ENCODE measurements at regions not wholly inside any gene's neighbourhood (a gene's known extent, or its start where the extent isn't known, plus 50 kb on each side); places are given as distances from the start of the nearest gene placed in this dataset.

GRCh38 chr2:150135223-150135883 is 352.1 kb downstream of the RND3 start:
- intact Hi-C loops (cut with DNase I; ENCODE audit: low total_unique reads), result no loop called here
- no peak overlapping the region for H3K27ac ChIP-seq
- H3K27me3 ChIP-seq, result no peaks in the 10 kb centered on the region
- no peaks in the 10 kb centered on the region for H3K9me3 ChIP-seq
- H3K4me1 ChIP-seq, result no peaks in the 10 kb centered on the region
- DNase-seq, result peak in 1 of 2 donors; percentile 33
- no peak overlapping the region for H3K4me3 ChIP-seq
- no peaks in the 10 kb centered on the region for H3K36me3 ChIP-seq
- TF ChIP-seq CTCF (IDR thresholded peaks at IDR 0.05) (no peak), EP300 (IDR thresholded peaks at IDR 0.05) (no peak), POLR2AphosphoS5 (IDR thresholded peaks at IDR 0.05) (no peak), POLR2A (IDR thresholded peaks at IDR 0.05) (no peak)
- 70 to 89% (median 82%) methylated on average over 7 of the region's 7 CpGs for WGBS, 5 donors

GRCh38 chr2:150134223-150134857 is 353.1 kb downstream of the RND3 start:
- no peaks in the 10 kb centered on the region for H3K27me3 ChIP-seq
- TF ChIP-seq POLR2AphosphoS5 (IDR thresholded peaks at IDR 0.05) (no peak), EP300 (IDR thresholded peaks at IDR 0.05) (no peak), CTCF (IDR thresholded peaks at IDR 0.05) (no peak), POLR2A (IDR thresholded peaks at IDR 0.05) (no peak)
- H3K4me3 ChIP-seq, result no peak overlapping the region
- H3K4me1 ChIP-seq, result no peaks in the 10 kb centered on the region
- intact Hi-C loops (cut with DNase I; ENCODE audit: low total_unique reads), result no loop called here
- 57 to 72% (median 65%) methylated on average over 6 of the region's 6 CpGs for WGBS, 5 donors
- no peak for DNase-seq
- no peaks in the 10 kb centered on the region for H3K36me3 ChIP-seq
- no peak overlapping the region for H3K27ac ChIP-seq
- no peaks in the 10 kb centered on the region for H3K9me3 ChIP-seq

- peak in 1 of 2 donors; percentile 64 for DNase-seq
- no peaks in the 10 kb centered on the region for H3K27me3 ChIP-seq
Observed at GRCh38 chr2:150133623-150134022, 353.8 kb downstream of the RND3 start.

More at GRCh38 chr2:150133623-150134022, 353.8 kb downstream of the RND3 start:
- intact Hi-C loops (cut with DNase I; ENCODE audit: low total_unique reads), result no loop called here
- no peaks in the 10 kb centered on the region for H3K4me1 ChIP-seq
- no peak overlapping the region for H3K4me3 ChIP-seq
- 61 to 77% (median 73%) methylated on average over 5 of the region's 5 CpGs for WGBS, 5 donors
- no peaks in the 10 kb centered on the region for H3K9me3 ChIP-seq
- no peak overlapping the region for H3K27ac ChIP-seq
- TF ChIP-seq POLR2A (IDR thresholded peaks at IDR 0.05), result no peak
- no peak for TF ChIP-seq CTCF (IDR thresholded peaks at IDR 0.05)
- TF ChIP-seq EP300 (IDR thresholded peaks at IDR 0.05), result no peak
- peak in 2 of 3 donors; percentile 9 to 21 for TF ChIP-seq POLR2AphosphoS5 (IDR thresholded peaks at IDR 0.05)
- H3K36me3 ChIP-seq, result no peaks in the 10 kb centered on the region

Data from stomach (tissue), 8 donors.